ENCODE measurements at regions not wholly inside any gene's neighbourhood (a gene's known extent, or its start where the extent isn't known, plus 50 kb on each side); places are given as distances from the start of the nearest gene placed in this dataset.

- TF ChIP-seq, protein P1, sequence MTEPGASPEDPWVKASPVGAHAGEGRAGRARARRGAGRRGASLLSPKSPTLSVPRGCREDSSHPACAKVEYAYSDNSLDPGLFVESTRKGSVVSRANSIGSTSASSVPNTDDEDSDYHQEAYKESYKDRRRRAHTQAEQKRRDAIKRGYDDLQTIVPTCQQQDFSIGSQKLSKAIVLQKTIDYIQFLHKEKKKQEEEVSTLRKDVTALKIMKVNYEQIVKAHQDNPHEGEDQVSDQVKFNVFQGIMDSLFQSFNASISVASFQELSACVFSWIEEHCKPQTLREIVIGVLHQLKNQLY (CRISPR knock-in tag; IDR thresholded peaks at IDR 0.05) = 0 out of 2 replicates have a peak, but pooled peaks have one; percentile 26
- TF ChIP-seq ARNT (IDR thresholded peaks at IDR 0.05) = no peak
Measured at GRCh38 chr1:229130028-229130668, 140.8 kb upstream of the RAB4A start (continued).

GRCh38 chr1:229131243-229132105, 139.4 kb upstream of the RAB4A start:
- no peaks in the 10 kb centered on the region for H3K36me3 ChIP-seq (replicated peaks in 1 of 2; ENCODE audit: control insufficient read depth in 1 of 2, insufficient read depth in 2 of 2, low read length in 2 of 2)
- ATAC-seq = peak; percentile 77
- H3K27me3 ChIP-seq (ENCODE audit: control insufficient read depth in 1 of 2, insufficient read depth in 2 of 2, low read length in 2 of 2) = no peaks in the 10 kb centered on the region
- in situ Hi-C loops (cut with HindIII; ENCODE audit: extremely low pct_ligation_motif_present, low pct_unique_long_range_greater_than_20kb) (no loop called here), intact Hi-C loops (cut with micrococcal nuclease; ENCODE audit: unreplicated experiment) (loop anchor here (1.0 to 10.0 kb wide), 2 partner anchors 90 to 297 kb away; no protein-coding TSS in a partner anchor)
- POLR2A ChIA-PET = interaction anchor here (0.8 to 4.8 kb wide), 28 partner anchors 10 to 395 kb away, joined by 3 to 56 read pairs (median 4); no protein-coding TSS in a partner anchor
- CTCF ChIA-PET (ENCODE audit: low intra/inter-chr PET ratio, low total read pairs) = no interaction called here
- peak overlapping the region; percentile 83 for H3K9ac ChIP-seq (ENCODE audit: insufficient read depth, low read depth, low read length)
- peak; percentile 98 for DNase-seq (ENCODE audit: low spot score)
- H4K20me1 ChIP-seq (ENCODE audit: insufficient read depth, low read length) = no peaks in the 10 kb centered on the region
- peak overlapping the region; percentile 66 for H3K4me2 ChIP-seq (ENCODE audit: low read depth, low read length)
- peak overlapping the region; percentile 100 for H3K27ac ChIP-seq (ENCODE audit: extremely low read length, insufficient read depth, low read length)
- no peaks in the 10 kb centered on the region for H3K79me2 ChIP-seq (ENCODE audit: insufficient read depth, low read length)
- 0% methylated on average over 1 of the region's 1 CpG for WGBS (ENCODE audit: low lambda C conversion rate)
- peak; percentile 96 for FAIRE-seq
- H3K4me3 ChIP-seq (replicated peaks in 1 of 3; ENCODE audit: insufficient read depth in 1 of 3, low read depth in 2 of 3, low read length in 3 of 3) = peak overlapping the region in 1 of 3 experiments; percentile 21; a peak in 1 of 6 replicates
- peaks cover 69% of the 10 kb centered on the region for H3K4me1 ChIP-seq (ENCODE audit: insufficient read depth, low read length)
- H3K9me3 ChIP-seq (ENCODE audit: low read length) = peaks cover 24% of the 10 kb centered on the region
- BruUV-seq (replicated peaks) = no TSS peak
- no peak overlapping the region for H2AFZ ChIP-seq (ENCODE audit: low read length)
- 0 out of 2 replicates have a peak, but pooled peaks have one; percentile 14 for TF ChIP-seq POGK (CRISPR knock-in tag; conservative IDR thresholded peaks at IDR 0.05)
- peak; percentile 92 to 99 for TF ChIP-seq EP300 (IDR thresholded peaks at IDR 0.05; ENCODE audit: low read depth in 2 of 2, low read length in 2 of 2)
- peak; percentile 85 for TF ChIP-seq EP300 (CRISPR knock-in tag; IDR thresholded peaks at IDR 0.05; ENCODE audit: borderline replicate concordance)
- TF ChIP-seq DNMT3B (CRISPR knock-in tag; conservative IDR thresholded peaks at IDR 0.05) = 0 out of 2 replicates have a peak, but pooled peaks have one; percentile 63
- no peak for TF ChIP-seq HNRNPK (IDR thresholded peaks at IDR 0.05; ENCODE audit: low read depth, low read length, poor library complexity, severe bottlenecking)
- TF ChIP-seq, protein P2, sequence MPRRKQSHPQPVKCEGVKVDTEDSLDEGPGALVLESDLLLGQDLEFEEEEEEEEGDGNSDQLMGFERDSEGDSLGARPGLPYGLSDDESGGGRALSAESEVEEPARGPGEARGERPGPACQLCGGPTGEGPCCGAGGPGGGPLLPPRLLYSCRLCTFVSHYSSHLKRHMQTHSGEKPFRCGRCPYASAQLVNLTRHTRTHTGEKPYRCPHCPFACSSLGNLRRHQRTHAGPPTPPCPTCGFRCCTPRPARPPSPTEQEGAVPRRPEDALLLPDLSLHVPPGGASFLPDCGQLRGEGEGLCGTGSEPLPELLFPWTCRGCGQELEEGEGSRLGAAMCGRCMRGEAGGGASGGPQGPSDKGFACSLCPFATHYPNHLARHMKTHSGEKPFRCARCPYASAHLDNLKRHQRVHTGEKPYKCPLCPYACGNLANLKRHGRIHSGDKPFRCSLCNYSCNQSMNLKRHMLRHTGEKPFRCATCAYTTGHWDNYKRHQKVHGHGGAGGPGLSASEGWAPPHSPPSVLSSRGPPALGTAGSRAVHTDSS (CRISPR knock-in tag; conservative IDR thresholded peaks at IDR 0.05) = no peak
- TF ChIP-seq ZNF205 (CRISPR knock-in tag; IDR thresholded peaks at IDR 0.05) = peak; percentile 62; the same call in 1 of the 2 replicates
- TF ChIP-seq ARID3A (IDR thresholded peaks at IDR 0.05; ENCODE audit: low read depth, low read length) = peak; percentile 99
- TF ChIP-seq ONECUT2 (CRISPR knock-in tag; IDR thresholded peaks at IDR 0.05) = peak; percentile 97
- TF ChIP-seq ZNF577 (CRISPR knock-in tag; IDR thresholded peaks at IDR 0.05; ENCODE audit: borderline replicate concordance, low read depth) = no peak
- TF ChIP-seq CENPX (CRISPR knock-in tag; IDR thresholded peaks at IDR 0.05) = no peak
- TF ChIP-seq NFKBIZ (CRISPR knock-in tag; IDR thresholded peaks at IDR 0.05) = 0 out of 2 replicates have a peak, but pooled peaks have one; percentile 63
- TF ChIP-seq ZNF264 (CRISPR knock-in tag; IDR thresholded peaks at IDR 0.05) = peak; percentile 51; the same call in 1 of the 2 replicates

All from HepG2 (cell line).